ENCODE measurements at regions not wholly inside any gene's neighbourhood (a gene's known extent, or its start where the extent isn't known, plus 50 kb on each side); places are given as distances from the start of the nearest gene placed in this dataset.

- Histone ChIP-seq H3K27ac (ENCODE audit: low read depth in 2 of 2, low read length in 2 of 2) (no peak overlapping the region), H3K4me1 (ENCODE audit: control insufficient read depth in 2 of 2, insufficient read depth in 2 of 2, low read length in 2 of 2) (peaks cover 0 to 4% of the 10 kb centered on the region in 2 donors), H3K9me3 (ENCODE audit: control insufficient read depth in 2 of 2, low read length in 2 of 2) (no peaks in the 10 kb centered on the region), H3K27me3 (ENCODE audit: control insufficient read depth in 2 of 2, insufficient read depth in 2 of 2, low read length in 2 of 2) (no peaks in the 10 kb centered on the region), H3K9ac (ENCODE audit: low read depth in 1 of 2, low read length in 2 of 2) (no peak overlapping the region), H3K4me3 (ENCODE audit: low read length in 2 of 2) (no peak overlapping the region), H3K36me3 (ENCODE audit: control insufficient read depth in 2 of 2, insufficient read depth in 2 of 2, low read length in 2 of 2) (no peaks in the 10 kb centered on the region)
These were observed 314.9 kb downstream of the CTTN start for GRCh38 chr11:70713086-70713835.

DNA sequence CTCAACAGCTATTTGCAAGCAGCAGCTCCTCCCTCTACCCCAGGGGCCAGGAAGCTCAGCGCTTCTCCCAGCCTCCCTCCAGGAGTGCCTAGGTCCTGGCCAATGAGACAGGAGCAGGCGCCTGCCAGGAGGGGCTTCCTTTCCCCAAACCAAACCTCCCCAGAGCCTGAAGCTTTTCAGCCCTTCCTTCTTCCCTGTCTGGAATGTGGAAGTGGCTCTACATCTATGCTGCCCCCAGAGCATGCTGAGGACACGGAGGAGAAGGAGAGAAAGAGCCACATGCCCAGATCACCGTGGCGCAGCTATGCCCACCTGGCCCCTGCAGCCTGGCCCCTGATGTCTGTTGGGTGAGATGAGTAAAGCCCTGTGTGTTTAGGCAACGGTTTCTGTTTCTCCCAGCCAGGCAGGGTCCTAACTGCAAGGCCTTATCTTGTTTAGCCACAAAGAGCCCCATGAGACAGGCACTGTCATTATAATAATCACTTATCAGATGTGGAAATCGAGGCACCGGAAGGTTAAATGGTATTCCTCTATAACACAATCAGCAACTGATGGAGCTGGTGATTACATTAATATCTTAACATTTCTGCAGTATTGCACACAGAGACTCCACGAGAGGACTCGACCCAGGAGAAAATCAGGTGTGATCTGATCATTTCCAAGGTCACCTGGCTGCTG is 315.8 kb downstream of the CTTN start:
- Histone ChIP-seq H3K9me3 (ENCODE audit: control insufficient read depth in 2 of 2, low read length in 2 of 2) (no peaks in the 10 kb centered on the region), H3K4me3 (ENCODE audit: low read length in 2 of 2) (no peak overlapping the region), H3K9ac (ENCODE audit: low read depth in 1 of 2, low read length in 2 of 2) (no peak overlapping the region), H3K36me3 (ENCODE audit: control insufficient read depth in 2 of 2, insufficient read depth in 2 of 2, low read length in 2 of 2) (no peaks in the 10 kb centered on the region), H3K27me3 (ENCODE audit: control insufficient read depth in 2 of 2, insufficient read depth in 2 of 2, low read length in 2 of 2) (no peaks in the 10 kb centered on the region), H3K4me1 (ENCODE audit: control insufficient read depth in 2 of 2, insufficient read depth in 2 of 2, low read length in 2 of 2) (peaks cover 0 to 4% of the 10 kb centered on the region in 2 donors), H3K27ac (ENCODE audit: low read depth in 2 of 2, low read length in 2 of 2) (no peak overlapping the region)

- no peak overlapping the region for H3K27ac ChIP-seq (ENCODE audit: low read depth in 2 of 2, low read length in 2 of 2)
- H3K9ac ChIP-seq (ENCODE audit: low read depth in 1 of 2, low read length in 2 of 2), result no peak overlapping the region
- H3K4me3 ChIP-seq (ENCODE audit: low read length in 2 of 2), result no peak overlapping the region
- H3K36me3 ChIP-seq (ENCODE audit: control insufficient read depth in 2 of 2, insufficient read depth in 2 of 2, low read length in 2 of 2), result no peaks in the 10 kb centered on the region
- peaks cover 0 to 4% of the 10 kb centered on the region in 2 donors for H3K4me1 ChIP-seq (ENCODE audit: control insufficient read depth in 2 of 2, insufficient read depth in 2 of 2, low read length in 2 of 2)
- H3K9me3 ChIP-seq (ENCODE audit: control insufficient read depth in 2 of 2, low read length in 2 of 2), result no peaks in the 10 kb centered on the region
- H3K27me3 ChIP-seq (ENCODE audit: control insufficient read depth in 2 of 2, insufficient read depth in 2 of 2, low read length in 2 of 2), result no peaks in the 10 kb centered on the region
These were observed 317.0 kb downstream of the CTTN start for GRCh38 chr11:70715166-70715951.

DNA sequence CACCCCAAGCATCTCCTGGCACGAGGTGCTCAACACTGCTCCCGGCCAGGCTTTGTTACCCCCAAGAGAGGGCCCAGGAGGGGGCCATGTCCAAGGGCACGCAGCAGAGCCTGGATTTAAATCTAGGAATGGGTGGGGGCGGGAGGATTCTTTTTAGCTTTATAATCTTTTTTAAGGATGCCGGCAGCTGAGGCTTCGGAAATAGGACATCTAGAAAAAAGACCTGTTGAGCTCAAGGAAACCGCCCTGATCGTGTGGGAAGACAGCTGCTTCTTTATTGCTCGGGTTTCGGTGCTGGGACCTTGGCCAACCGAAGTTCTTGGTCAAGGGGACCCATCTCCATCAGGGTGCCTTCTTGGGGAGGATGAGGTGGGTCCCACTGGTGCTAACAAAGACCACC is 317.9 kb downstream of the CTTN start:
- Histone ChIP-seq H3K4me3 (ENCODE audit: low read length in 2 of 2) (no peak overlapping the region), H3K27ac (ENCODE audit: low read depth in 2 of 2, low read length in 2 of 2) (no peak overlapping the region), H3K4me1 (ENCODE audit: control insufficient read depth in 2 of 2, insufficient read depth in 2 of 2, low read length in 2 of 2) (peaks cover 0 to 4% of the 10 kb centered on the region in 2 donors), H3K27me3 (ENCODE audit: control insufficient read depth in 2 of 2, insufficient read depth in 2 of 2, low read length in 2 of 2) (no peaks in the 10 kb centered on the region), H3K9me3 (ENCODE audit: control insufficient read depth in 2 of 2, low read length in 2 of 2) (no peaks in the 10 kb centered on the region), H3K36me3 (ENCODE audit: control insufficient read depth in 2 of 2, insufficient read depth in 2 of 2, low read length in 2 of 2) (no peaks in the 10 kb centered on the region), H3K9ac (ENCODE audit: low read depth in 1 of 2, low read length in 2 of 2) (no peak overlapping the region)

DNA sequence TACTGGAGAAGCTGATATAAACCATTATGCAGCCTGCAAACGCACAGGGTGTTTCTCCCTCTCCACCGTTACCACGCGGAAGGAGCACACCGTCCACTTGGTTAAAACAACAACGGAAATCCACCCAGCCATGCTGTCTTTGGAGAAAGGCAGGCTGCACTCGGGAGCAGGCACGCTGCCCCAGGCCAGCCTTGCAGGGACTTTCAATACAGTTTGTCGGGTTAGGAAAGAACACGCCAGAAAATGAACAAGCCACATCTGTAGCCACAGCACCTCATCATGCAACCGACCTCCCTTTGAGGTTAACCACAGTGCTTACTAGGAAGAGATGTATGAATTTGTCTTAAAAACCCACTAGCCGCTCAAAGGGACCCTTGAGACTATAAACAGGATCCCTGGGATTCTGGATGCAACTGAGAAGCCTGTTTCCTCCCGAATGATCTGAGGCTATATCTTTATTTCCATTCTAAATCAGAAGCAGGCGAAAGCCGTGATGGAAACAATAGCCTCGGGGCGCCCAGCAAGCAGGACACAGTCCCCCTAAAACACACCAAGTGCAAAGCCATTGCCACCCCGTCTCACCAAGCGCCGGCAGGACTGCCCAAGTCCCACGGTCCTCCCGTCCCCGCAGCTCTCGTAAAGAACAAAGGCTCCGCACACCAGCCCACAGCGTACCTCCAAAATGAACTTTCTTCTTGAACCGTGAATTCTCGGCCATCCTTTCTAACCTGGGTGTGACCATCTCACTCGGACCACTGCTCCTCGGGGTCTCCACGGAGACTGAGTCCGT is 318.9 kb downstream of the CTTN start:
- no peak overlapping the region for H3K4me3 ChIP-seq (ENCODE audit: low read length in 2 of 2)
- no peak overlapping the region for H3K27ac ChIP-seq (ENCODE audit: low read depth in 2 of 2, low read length in 2 of 2)
- no peaks in the 10 kb centered on the region for H3K27me3 ChIP-seq (ENCODE audit: control insufficient read depth in 2 of 2, insufficient read depth in 2 of 2, low read length in 2 of 2)
- no peaks in the 10 kb centered on the region for H3K9me3 ChIP-seq (ENCODE audit: control insufficient read depth in 2 of 2, low read length in 2 of 2)
- H3K36me3 ChIP-seq (ENCODE audit: control insufficient read depth in 2 of 2, insufficient read depth in 2 of 2, low read length in 2 of 2), result no peaks in the 10 kb centered on the region
- peaks cover 0 to 4% of the 10 kb centered on the region in 2 donors for H3K4me1 ChIP-seq (ENCODE audit: control insufficient read depth in 2 of 2, insufficient read depth in 2 of 2, low read length in 2 of 2)
- H3K9ac ChIP-seq (ENCODE audit: low read depth in 1 of 2, low read length in 2 of 2), result no peak overlapping the region

- H3K36me3 ChIP-seq (ENCODE audit: control insufficient read depth in 2 of 2, insufficient read depth in 2 of 2, low read length in 2 of 2), result no peaks in the 10 kb centered on the region
- no peak overlapping the region for H3K9ac ChIP-seq (ENCODE audit: low read depth in 1 of 2, low read length in 2 of 2)
- no peak overlapping the region for H3K27ac ChIP-seq (ENCODE audit: low read depth in 2 of 2, low read length in 2 of 2)
- H3K27me3 ChIP-seq (ENCODE audit: control insufficient read depth in 2 of 2, insufficient read depth in 2 of 2, low read length in 2 of 2), result no peaks in the 10 kb centered on the region
- no peaks in the 10 kb centered on the region for H3K9me3 ChIP-seq (ENCODE audit: control insufficient read depth in 2 of 2, low read length in 2 of 2)
- no peak overlapping the region for H3K4me3 ChIP-seq (ENCODE audit: low read length in 2 of 2)
- no peaks in the 10 kb centered on the region for H3K4me1 ChIP-seq (ENCODE audit: control insufficient read depth in 2 of 2, insufficient read depth in 2 of 2, low read length in 2 of 2)
These were observed 319.7 kb downstream of the CTTN start for GRCh38 chr11:70717936-70718595.

- Histone ChIP-seq H3K9ac (ENCODE audit: low read depth in 1 of 2, low read length in 2 of 2) (no peak overlapping the region), H3K9me3 (ENCODE audit: control insufficient read depth in 2 of 2, low read length in 2 of 2) (no peaks in the 10 kb centered on the region), H3K4me3 (ENCODE audit: low read length in 2 of 2) (no peak overlapping the region), H3K36me3 (ENCODE audit: control insufficient read depth in 2 of 2, insufficient read depth in 2 of 2, low read length in 2 of 2) (no peaks in the 10 kb centered on the region), H3K4me1 (ENCODE audit: control insufficient read depth in 2 of 2, insufficient read depth in 2 of 2, low read length in 2 of 2) (no peaks in the 10 kb centered on the region), H3K27me3 (ENCODE audit: control insufficient read depth in 2 of 2, insufficient read depth in 2 of 2, low read length in 2 of 2) (no peaks in the 10 kb centered on the region), H3K27ac (ENCODE audit: low read depth in 2 of 2, low read length in 2 of 2) (no peak overlapping the region)
These were observed 321.2 kb downstream of the CTTN start for GRCh38 chr11:70719516-70719915.

DNA sequence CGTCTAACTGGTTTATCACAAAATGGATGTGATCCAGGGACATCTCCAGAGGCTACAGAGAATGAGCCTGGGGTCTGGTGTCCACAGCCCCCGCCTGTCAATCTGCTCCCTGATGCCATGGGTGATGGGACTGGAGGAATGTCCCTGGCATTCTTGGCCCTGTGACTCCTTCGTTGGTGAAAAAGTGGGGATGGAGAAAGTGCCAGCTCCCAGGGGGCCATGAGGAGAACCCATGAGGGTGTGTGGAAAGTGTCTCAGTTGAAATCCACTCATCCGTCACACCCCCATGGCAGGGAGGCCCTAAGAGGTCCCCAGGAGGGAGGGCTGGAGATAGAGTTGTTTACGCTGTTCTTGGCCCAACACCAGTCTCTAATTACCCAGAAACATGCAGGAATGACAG is 322.0 kb downstream of the CTTN start:
- no peaks in the 10 kb centered on the region for H3K4me1 ChIP-seq (ENCODE audit: control insufficient read depth in 2 of 2, insufficient read depth in 2 of 2, low read length in 2 of 2)
- no peak overlapping the region for H3K4me3 ChIP-seq (ENCODE audit: low read length in 2 of 2)
- no peaks in the 10 kb centered on the region for H3K27me3 ChIP-seq (ENCODE audit: control insufficient read depth in 2 of 2, insufficient read depth in 2 of 2, low read length in 2 of 2)
- no peak overlapping the region for H3K9ac ChIP-seq (ENCODE audit: low read depth in 1 of 2, low read length in 2 of 2)
- no peak overlapping the region for H3K27ac ChIP-seq (ENCODE audit: low read depth in 2 of 2, low read length in 2 of 2)
- H3K36me3 ChIP-seq (ENCODE audit: control insufficient read depth in 2 of 2, insufficient read depth in 2 of 2, low read length in 2 of 2), result no peaks in the 10 kb centered on the region
- no peaks in the 10 kb centered on the region for H3K9me3 ChIP-seq (ENCODE audit: control insufficient read depth in 2 of 2, low read length in 2 of 2)

- Histone ChIP-seq H3K4me3 (ENCODE audit: low read length in 2 of 2) (no peak overlapping the region), H3K27me3 (ENCODE audit: control insufficient read depth in 2 of 2, insufficient read depth in 2 of 2, low read length in 2 of 2) (no peaks in the 10 kb centered on the region), H3K36me3 (ENCODE audit: control insufficient read depth in 2 of 2, insufficient read depth in 2 of 2, low read length in 2 of 2) (no peaks in the 10 kb centered on the region), H3K9ac (ENCODE audit: low read depth in 1 of 2, low read length in 2 of 2) (no peak overlapping the region), H3K27ac (ENCODE audit: low read depth in 2 of 2, low read length in 2 of 2) (no peak overlapping the region), H3K9me3 (ENCODE audit: control insufficient read depth in 2 of 2, low read length in 2 of 2) (no peaks in the 10 kb centered on the region), H3K4me1 (ENCODE audit: control insufficient read depth in 2 of 2, insufficient read depth in 2 of 2, low read length in 2 of 2) (no peaks in the 10 kb centered on the region)
These were observed 322.7 kb downstream of the CTTN start for GRCh38 chr11:70721006-70721405.
